GM10847 (cell line): ENCODE measurements at regions not wholly inside any gene's neighbourhood (a gene's known extent, or its start where the extent isn't known, plus 50 kb on each side); places are given as distances from the start of the nearest gene placed in this dataset.

ENCODE experiments used
- POLR2A ChIP-seq: IDR thresholded peaks from 2 replicates; pipeline ENCODE4 v1.6.1; 2011; ENCODE audit not compliant: insufficient read length; ENCODE audit errors: extremely low read depth

- no peak for TF ChIP-seq POLR2A
Observed at GRCh38 chr17:77861981-77862645, 96.4 kb upstream of the TNRC6C start.

DNA sequence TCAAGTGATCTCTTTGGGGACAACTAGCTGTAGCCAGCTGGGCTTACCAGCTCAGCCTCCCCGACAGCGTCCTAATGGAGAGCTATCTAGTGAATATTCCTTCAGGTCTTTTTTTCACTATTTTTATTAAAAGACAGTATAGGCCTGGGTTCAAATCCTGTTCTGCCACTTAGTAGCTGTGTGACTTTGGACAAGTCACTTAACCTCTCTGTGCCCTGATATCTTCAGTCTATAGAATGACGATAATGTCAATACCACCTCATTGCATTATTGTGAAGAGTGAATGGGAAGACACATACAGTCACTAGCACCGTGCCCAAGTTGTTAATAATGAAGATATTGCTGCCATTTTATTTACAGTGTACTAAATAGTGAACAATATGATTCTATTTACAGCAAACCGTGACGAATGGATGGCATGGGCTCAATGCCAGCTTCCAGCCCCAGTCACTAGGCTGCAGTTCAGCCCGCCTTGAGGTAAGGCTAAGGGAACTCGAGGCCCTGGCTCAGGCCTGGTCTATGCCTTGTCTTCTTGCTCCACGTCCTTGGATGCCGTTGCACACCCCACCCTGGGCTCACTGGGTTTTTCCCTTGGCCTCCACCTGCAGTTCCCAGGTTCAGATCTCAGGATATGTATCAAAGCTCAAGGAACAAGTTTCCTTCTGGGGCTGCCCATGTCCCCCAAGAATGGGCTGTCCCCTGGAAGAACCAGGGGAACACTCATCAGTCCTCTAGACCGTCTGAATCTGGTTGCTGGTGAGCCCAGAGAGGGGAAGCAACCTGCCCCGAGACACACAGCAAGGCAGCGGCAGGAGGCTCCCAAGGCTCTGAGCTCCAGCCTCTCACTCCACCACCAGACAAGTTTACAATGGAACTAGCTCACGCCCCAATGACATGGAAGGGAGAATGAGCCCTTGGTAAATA, 95.4 kb upstream of the TNRC6C start:
- TF ChIP-seq POLR2A: no peak

- no peak for TF ChIP-seq POLR2A
Observed at GRCh38 chr17:77863814-77864161, 94.7 kb upstream of the TNRC6C start.

- no peak for TF ChIP-seq POLR2A
Observed at GRCh38 chr17:77864234-77865111, 94.0 kb upstream of the TNRC6C start.

DNA sequence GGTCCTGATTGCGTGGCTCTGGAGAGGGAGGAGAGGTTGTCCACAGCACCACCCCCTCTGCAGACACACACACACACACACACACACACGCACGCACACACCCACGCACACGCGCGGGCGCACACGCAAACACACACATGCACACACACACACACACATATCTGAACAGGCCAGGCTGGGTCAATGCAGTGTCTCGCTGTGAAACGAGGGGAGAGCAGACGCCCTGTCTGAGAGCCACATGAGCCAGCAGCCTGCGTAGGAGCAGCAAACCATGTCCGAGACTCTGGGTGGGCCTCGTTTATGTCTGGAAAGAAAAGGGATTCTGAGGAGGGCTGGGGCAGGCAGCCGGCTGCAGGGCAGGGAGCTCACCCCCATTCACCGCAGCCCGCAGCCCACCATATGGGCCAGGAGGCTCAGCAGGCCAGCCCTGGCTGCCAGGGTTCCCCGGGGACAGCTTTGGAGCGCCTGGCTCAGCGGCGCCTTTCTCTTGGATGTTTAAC, 93.3 kb upstream of the TNRC6C start:
- TF ChIP-seq POLR2A: no peak

GRCh38 chr17:77865716-77866115, 92.8 kb upstream of the TNRC6C start:
- TF ChIP-seq POLR2A: no peak

DNA sequence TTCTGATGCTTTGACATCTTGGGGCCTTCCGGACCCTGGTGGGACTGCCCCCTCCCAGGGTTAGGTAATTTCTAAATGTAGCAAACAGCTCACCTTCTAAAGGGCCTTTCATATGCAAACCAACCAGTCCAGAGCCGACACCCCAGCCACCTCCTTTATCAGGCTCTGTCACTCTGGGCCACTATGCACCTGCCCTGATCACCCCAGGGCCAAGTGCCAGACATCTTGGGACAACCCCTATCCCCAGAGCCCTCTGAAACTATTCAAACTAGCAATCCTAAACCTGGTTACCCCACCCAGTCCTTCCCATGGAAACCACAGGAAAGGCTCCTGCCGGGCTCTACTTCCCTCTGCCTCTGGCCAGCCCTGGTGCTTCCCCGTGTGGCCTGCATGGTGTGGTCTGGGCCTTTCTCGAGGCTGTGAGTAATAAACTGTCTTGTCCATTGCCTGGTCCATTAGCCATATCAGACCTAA, 91.2 kb upstream of the TNRC6C start:
- TF ChIP-seq POLR2A: no peak

- TF ChIP-seq POLR2A: no peak
Observed at GRCh38 chr17:77867976-77868713, 90.4 kb upstream of the TNRC6C start.

DNA sequence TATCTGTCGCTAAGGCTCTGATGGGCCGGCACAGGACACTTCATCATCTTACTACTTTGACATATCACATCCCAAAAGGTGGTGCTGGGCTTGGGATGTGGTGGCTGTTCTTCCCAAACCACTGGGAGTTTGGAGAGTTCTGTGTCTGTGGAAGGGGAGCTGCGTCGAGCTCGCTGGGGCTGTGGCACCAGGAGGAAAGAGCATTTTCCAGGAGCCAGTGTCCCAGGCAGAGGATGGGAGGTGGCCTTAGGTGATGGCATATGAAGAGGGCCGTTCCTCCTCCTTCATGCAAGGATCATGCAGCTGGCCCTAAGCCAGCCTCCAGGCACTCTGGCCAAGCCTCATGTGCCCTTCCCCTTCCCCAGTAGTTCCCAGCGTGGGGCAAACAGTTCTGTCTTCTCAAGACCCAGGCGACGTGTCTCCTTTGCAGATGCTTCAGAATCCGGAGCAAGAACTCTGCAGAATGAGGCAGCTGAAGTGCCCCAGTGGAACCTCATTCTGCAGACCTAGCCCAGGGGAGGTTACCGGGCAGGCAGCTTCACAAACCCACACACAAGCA, 89.4 kb upstream of the TNRC6C start:
- no peak for TF ChIP-seq POLR2A

- TF ChIP-seq POLR2A: no peak
Observed at GRCh38 chr17:77869665-77870132, 88.8 kb upstream of the TNRC6C start.

DNA sequence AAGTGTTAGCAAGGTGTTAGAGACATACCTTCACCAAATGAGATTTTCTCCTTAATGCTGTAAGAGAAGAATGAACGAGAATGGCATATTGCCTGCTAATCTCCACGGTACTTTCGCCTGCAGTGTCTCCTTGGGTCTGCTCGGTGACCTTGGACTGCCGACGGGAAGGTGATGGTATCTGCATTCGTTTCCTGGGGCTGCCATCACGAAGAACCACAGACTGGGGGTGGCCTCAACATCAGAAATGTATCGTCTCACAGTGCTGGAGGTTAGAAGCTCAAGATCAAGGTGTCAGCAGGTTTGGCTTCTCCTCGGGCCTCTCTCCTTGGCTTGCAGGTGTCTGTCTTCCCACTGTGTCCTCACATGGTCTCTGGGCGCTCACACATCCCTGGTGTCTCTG, 86.3 kb upstream of the TNRC6C start:
- TF ChIP-seq POLR2A: no peak

GRCh38 chr17:77872714-77873499, 85.6 kb upstream of the TNRC6C start:
- TF ChIP-seq POLR2A: no peak
